Fibroblast of lung (primary cell): ENCODE measurements at regions not wholly inside any gene's neighbourhood (a gene's known extent, or its start where the extent isn't known, plus 50 kb on each side); places are given as distances from the start of the nearest gene placed in this dataset.

Experiments
- DNase-seq, 2 donors: peaks; one replicate each; pipeline versions ENCODE4 v3.0.0 to v3.0.0-alpha.2; 2010; ENCODE audit warnings: low read depth in 2 of 2
- H2AFZ ChIP-seq: 2 replicates; pipeline ENCODE4 v1.5.1; 2012; ENCODE audit warnings: low read length, control low read depth, inconsistent platforms
- H3K27ac ChIP-seq: 2 replicates; pipeline ENCODE4 v1.5.1; 2011; ENCODE audit warnings: low read length, control low read depth; ENCODE audit not compliant: insufficient read depth
- H3K27me3 ChIP-seq: 2 replicates; pipeline ENCODE4 v1.5.1; 2011; ENCODE audit warnings: mild to moderate bottlenecking, low read length; ENCODE audit not compliant: control insufficient read depth, insufficient read depth
- H3K36me3 ChIP-seq: 2 replicates; pipeline ENCODE4 v1.5.1; 2011; ENCODE audit warnings: low read length; ENCODE audit not compliant: control insufficient read depth, insufficient read depth
- H3K4me1 ChIP-seq: 2 replicates; pipeline ENCODE4 v1.5.1; 2011; ENCODE audit warnings: low read length; ENCODE audit not compliant: control insufficient read depth, insufficient read depth; ENCODE audit errors: extremely low read depth
- H3K4me2 ChIP-seq: 2 replicates; pipeline ENCODE4 v1.5.1; 2011; ENCODE audit warnings: low read length, control low read depth; ENCODE audit not compliant: insufficient read depth; ENCODE audit errors: extremely low read depth
- H3K4me3 ChIP-seq, 4 experiments: fragments of 200-600 bp in 1 of 4; sonication (generic) in 1 of 4; replicated peaks in 1 of 4; 2 replicates each; pipeline ENCODE4 v1.5.1; 2011 to 2016; ENCODE audit warnings: low read length in 4 of 4, low read depth in 3 of 4, mild to moderate bottlenecking in 3 of 4, control low read depth in 2 of 4, inconsistent platforms in 1 of 4, mixed read lengths in 1 of 4; ENCODE audit not compliant: insufficient read depth in 1 of 4; ENCODE audit errors: control extremely low read depth in 1 of 4
- H3K79me2 ChIP-seq: 2 replicates; pipeline ENCODE4 v1.5.1; 2012; ENCODE audit warnings: mild to moderate bottlenecking, low read length, inconsistent platforms; ENCODE audit not compliant: control insufficient read depth, insufficient read depth
- H3K9ac ChIP-seq: 2 replicates; pipeline ENCODE4 v1.5.1; 2011; ENCODE audit warnings: mild to moderate bottlenecking, low read length, control low read depth; ENCODE audit not compliant: insufficient read depth
- H3K9me3 ChIP-seq: 2 replicates; pipeline ENCODE4 v1.5.1; 2012; ENCODE audit warnings: low read depth, low read length; ENCODE audit not compliant: control insufficient read depth, insufficient read depth
- H4K20me1 ChIP-seq: 2 replicates; pipeline ENCODE4 v1.5.1; 2011; ENCODE audit warnings: low read length; ENCODE audit not compliant: control insufficient read depth, insufficient read depth; ENCODE audit errors: extremely low read depth
- EZH2 ChIP-seq: IDR thresholded peaks from 2 replicates; pipeline ENCODE4 v1.5.1; 2012; ENCODE audit warnings: low read length, control low read depth, mild to moderate bottlenecking; ENCODE audit errors: missing control alignments
- TF ChIP-seq, protein P1 (sequence below), 2 donors: IDR thresholded peaks in 1 of 2; conservative IDR thresholded peaks in 1 of 2; 1 replicate in 1 of 2; 2 replicates in 1 of 2; pipeline ENCODE4 v1.5.1; 2011 to 2012; ENCODE audit warnings: low read length in 2 of 2, control low read depth in 1 of 2, inconsistent platforms in 1 of 2, low read depth in 1 of 2, mild to moderate bottlenecking in 1 of 2

- no peak overlapping the region for H2AFZ ChIP-seq
- no peaks in the 10 kb centered on the region for H3K27me3 ChIP-seq
- no peak overlapping the region for H3K4me2 ChIP-seq
- H3K9me3 ChIP-seq, result no peaks in the 10 kb centered on the region
- no peak overlapping the region for H3K27ac ChIP-seq
- no peaks in the 10 kb centered on the region for H3K79me2 ChIP-seq
- no peaks in the 10 kb centered on the region for H3K36me3 ChIP-seq
- no peak overlapping the region for H3K9ac ChIP-seq
- no peak for DNase-seq
- TF ChIP-seq, protein P1, sequence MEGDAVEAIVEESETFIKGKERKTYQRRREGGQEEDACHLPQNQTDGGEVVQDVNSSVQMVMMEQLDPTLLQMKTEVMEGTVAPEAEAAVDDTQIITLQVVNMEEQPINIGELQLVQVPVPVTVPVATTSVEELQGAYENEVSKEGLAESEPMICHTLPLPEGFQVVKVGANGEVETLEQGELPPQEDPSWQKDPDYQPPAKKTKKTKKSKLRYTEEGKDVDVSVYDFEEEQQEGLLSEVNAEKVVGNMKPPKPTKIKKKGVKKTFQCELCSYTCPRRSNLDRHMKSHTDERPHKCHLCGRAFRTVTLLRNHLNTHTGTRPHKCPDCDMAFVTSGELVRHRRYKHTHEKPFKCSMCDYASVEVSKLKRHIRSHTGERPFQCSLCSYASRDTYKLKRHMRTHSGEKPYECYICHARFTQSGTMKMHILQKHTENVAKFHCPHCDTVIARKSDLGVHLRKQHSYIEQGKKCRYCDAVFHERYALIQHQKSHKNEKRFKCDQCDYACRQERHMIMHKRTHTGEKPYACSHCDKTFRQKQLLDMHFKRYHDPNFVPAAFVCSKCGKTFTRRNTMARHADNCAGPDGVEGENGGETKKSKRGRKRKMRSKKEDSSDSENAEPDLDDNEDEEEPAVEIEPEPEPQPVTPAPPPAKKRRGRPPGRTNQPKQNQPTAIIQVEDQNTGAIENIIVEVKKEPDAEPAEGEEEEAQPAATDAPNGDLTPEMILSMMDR (conservative IDR thresholded peaks at IDR 0.05 in 1 of 2, IDR thresholded peaks at IDR 0.05 in 1 of 2; ENCODE audit: low read depth in 1 of 2, low read length in 2 of 2), result no peak
- no peak for TF ChIP-seq EZH2
- no peaks in the 10 kb centered on the region for H4K20me1 ChIP-seq
- H3K4me3 ChIP-seq, result no peak overlapping the region
- peaks cover 3% of the 10 kb centered on the region for H3K4me1 ChIP-seq
These were observed 677.7 kb upstream of the NECTIN3 start for GRCh38 chr3:110393941-110394340.

DNA sequence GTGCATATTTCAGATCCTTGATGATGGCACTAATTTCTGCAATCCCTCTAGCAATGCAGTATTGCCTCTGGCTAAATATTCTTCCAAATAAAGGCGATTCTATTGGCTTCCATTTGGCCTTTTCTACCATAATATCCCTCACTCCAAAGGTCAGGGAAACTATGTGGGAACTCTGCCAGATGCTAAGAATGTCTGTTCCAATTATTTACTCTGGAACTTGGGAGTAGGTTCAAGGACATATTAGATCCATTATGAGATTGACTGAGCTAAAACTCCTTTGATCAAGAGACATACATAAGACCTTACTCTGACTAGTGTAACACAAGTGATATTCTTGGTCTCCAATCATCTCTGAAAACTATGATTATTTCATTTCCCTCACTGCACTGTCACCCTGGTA, 674.5 kb upstream of the NECTIN3 start:
- no peaks in the 10 kb centered on the region for H3K27me3 ChIP-seq
- DNase-seq, result no peak
- no peak overlapping the region for H3K4me2 ChIP-seq
- H3K9ac ChIP-seq, result no peak overlapping the region
- H4K20me1 ChIP-seq, result no peaks in the 10 kb centered on the region
- peaks cover 3% of the 10 kb centered on the region for H3K4me1 ChIP-seq
- H3K79me2 ChIP-seq, result no peaks in the 10 kb centered on the region
- no peak overlapping the region for H2AFZ ChIP-seq
- no peak overlapping the region for H3K4me3 ChIP-seq
- no peak for TF ChIP-seq EZH2
- H3K27ac ChIP-seq, result no peak overlapping the region
- H3K36me3 ChIP-seq, result no peaks in the 10 kb centered on the region
- no peaks in the 10 kb centered on the region for H3K9me3 ChIP-seq

DNA sequence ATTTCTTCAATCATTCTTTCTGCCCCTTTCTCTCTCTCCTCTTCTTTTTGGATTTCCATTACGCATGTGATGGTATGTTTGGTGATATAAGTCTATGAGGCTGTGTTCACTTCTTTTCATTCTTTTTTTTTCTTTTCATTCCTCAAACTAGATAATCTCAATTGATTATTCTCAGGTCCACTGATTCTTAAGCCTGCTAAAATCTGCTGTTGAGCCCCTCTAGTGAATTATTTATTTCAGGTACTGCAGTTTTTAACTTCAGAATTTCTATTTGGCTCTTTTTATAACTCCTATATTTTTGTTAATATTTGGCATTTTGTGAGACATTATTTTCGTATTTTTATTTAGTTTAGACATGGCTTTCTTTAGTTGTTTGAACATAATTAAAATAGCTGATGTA, 671.3 kb upstream of the NECTIN3 start:
- Histone ChIP-seq H3K27me3 (no peaks in the 10 kb centered on the region), H3K4me3 (no peak overlapping the region), H3K4me2 (no peak overlapping the region)

More for the DNA sequence above, 671.3 kb upstream of the NECTIN3 start:
- TF ChIP-seq, protein P1 (conservative IDR thresholded peaks at IDR 0.05 in 1 of 2, IDR thresholded peaks at IDR 0.05 in 1 of 2; ENCODE audit: low read depth in 1 of 2, low read length in 2 of 2), result no peak
- no peak for TF ChIP-seq EZH2
- no peaks in the 10 kb centered on the region for H3K9me3 ChIP-seq
- H4K20me1 ChIP-seq, result no peaks in the 10 kb centered on the region
- DNase-seq, result no peak
- H3K27ac ChIP-seq, result no peak overlapping the region
- H2AFZ ChIP-seq, result no peak overlapping the region
- H3K9ac ChIP-seq, result no peak overlapping the region
- no peaks in the 10 kb centered on the region for H3K79me2 ChIP-seq
- H3K36me3 ChIP-seq, result no peaks in the 10 kb centered on the region
- H3K4me1 ChIP-seq, result peaks cover 3% of the 10 kb centered on the region
